Sigmoid colon (tissue), 4 donors: ENCODE measurements at regions not wholly inside any gene's neighbourhood (a gene's known extent, or its start where the extent isn't known, plus 50 kb on each side); places are given as distances from the start of the nearest gene placed in this dataset.

Source experiments
- POLR2AphosphoS5 ChIP-seq, 4 donors: sonication (generic); formaldehyde crosslinking; IDR thresholded peaks; one replicate each; pipeline ENCODE4 v1.6.1; 2017; ENCODE audit warnings: antibody characterized with exemption in 4 of 4
- TF ChIP-seq, protein P1 (sequence below), 4 experiments: fragments of 450-650 bp in 3 of 4; fragments of 200-600 bp in 1 of 4; IDR thresholded peaks; one replicate each; pipeline ENCODE4 v1.5.1; 2016 to 2019; ENCODE audit warnings: antibody characterized with exemption in 4 of 4, mild to moderate bottlenecking in 3 of 4, moderate library complexity in 2 of 4

DNA sequence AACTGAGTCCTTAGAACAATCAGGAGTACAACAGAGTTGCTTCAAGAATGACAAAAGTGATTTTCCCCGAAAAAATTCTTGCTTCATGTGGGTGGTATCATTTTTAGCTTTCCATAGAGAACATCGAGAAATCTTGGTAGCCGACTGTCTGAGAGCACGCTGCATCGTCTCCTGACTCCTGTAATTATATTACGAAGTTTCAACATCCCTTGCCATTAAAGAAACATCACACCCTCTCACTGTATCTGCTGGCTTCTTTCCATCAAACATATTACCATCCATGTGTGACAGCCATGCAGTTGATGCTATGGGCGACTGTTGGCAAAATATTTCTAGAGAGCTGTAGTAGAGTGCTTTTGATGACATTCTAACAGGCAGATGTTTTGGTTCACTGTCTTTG is 311.2 kb downstream of the CMPK2 start:
- TF ChIP-seq, protein P1, sequence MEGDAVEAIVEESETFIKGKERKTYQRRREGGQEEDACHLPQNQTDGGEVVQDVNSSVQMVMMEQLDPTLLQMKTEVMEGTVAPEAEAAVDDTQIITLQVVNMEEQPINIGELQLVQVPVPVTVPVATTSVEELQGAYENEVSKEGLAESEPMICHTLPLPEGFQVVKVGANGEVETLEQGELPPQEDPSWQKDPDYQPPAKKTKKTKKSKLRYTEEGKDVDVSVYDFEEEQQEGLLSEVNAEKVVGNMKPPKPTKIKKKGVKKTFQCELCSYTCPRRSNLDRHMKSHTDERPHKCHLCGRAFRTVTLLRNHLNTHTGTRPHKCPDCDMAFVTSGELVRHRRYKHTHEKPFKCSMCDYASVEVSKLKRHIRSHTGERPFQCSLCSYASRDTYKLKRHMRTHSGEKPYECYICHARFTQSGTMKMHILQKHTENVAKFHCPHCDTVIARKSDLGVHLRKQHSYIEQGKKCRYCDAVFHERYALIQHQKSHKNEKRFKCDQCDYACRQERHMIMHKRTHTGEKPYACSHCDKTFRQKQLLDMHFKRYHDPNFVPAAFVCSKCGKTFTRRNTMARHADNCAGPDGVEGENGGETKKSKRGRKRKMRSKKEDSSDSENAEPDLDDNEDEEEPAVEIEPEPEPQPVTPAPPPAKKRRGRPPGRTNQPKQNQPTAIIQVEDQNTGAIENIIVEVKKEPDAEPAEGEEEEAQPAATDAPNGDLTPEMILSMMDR (IDR thresholded peaks at IDR 0.05) = no peak
- TF ChIP-seq POLR2AphosphoS5 (IDR thresholded peaks at IDR 0.05) = no peak
